GM13977 (cell line): ENCODE measurements at regions not wholly inside any gene's neighbourhood (a gene's known extent, or its start where the extent isn't known, plus 50 kb on each side); places are given as distances from the start of the nearest gene placed in this dataset.

Experiments used
- DNase-seq: peaks from one replicate; pipeline ENCODE4 v3.0.0; 2012; ENCODE audit warnings: low spot score
- CTCF ChIP-seq: IDR thresholded peaks from 2 replicates; pipeline ENCODE4 v1.5.1; 2012; ENCODE audit warnings: mild to moderate bottlenecking, control low read depth; ENCODE audit not compliant: insufficient read depth; ENCODE audit errors: extremely low read depth, missing control alignments
- in situ Hi-C: fragments of 300-500 bp; cut with MboI; formaldehyde crosslinking; loops from one replicate; pipeline ENCODE4 v1.12.0; 2022; ENCODE audit warnings: low sequenced_read_pairs, low pct_unique_long_range_greater_than_20kb, mixed read lengths, inconsistent platforms; ENCODE audit not compliant: unreplicated experiment

- in situ Hi-C loops, result no loop called here
- DNase-seq, result no peak
These were observed 499.4 kb downstream of the NAV3 start for GRCh38 chr12:78330131-78330530.

DNA sequence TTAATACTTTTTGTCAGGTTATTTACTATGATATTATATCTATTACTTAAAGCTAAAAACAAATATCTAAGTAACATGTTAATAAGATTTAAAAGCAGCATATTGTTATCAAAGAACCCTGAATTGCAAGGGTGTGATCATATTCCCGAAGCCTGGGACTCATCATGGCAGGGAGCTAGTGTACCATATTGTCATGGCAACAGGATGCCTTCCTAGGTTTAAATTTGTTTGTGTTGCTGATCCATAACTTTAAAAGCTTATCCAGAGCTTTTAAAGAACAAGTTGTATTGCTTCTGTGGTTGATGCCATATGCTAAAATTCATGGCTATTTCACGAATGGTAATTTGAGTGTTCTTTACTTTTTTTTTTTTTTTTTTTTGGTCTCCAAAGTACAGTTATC lies 500.5 kb downstream of the NAV3 start:
- no peak for TF ChIP-seq CTCF
- no peak for DNase-seq
- in situ Hi-C loops, result no loop called here

More at GRCh38 chr12:78330131-78330530, 499.4 kb downstream of the NAV3 start:
- TF ChIP-seq CTCF, result no peak

GRCh38 chr12:78331753-78332152 lies 501.1 kb downstream of the NAV3 start:
- no peak for TF ChIP-seq CTCF
- DNase-seq, result no peak
- in situ Hi-C loops, result no loop called here

DNA sequence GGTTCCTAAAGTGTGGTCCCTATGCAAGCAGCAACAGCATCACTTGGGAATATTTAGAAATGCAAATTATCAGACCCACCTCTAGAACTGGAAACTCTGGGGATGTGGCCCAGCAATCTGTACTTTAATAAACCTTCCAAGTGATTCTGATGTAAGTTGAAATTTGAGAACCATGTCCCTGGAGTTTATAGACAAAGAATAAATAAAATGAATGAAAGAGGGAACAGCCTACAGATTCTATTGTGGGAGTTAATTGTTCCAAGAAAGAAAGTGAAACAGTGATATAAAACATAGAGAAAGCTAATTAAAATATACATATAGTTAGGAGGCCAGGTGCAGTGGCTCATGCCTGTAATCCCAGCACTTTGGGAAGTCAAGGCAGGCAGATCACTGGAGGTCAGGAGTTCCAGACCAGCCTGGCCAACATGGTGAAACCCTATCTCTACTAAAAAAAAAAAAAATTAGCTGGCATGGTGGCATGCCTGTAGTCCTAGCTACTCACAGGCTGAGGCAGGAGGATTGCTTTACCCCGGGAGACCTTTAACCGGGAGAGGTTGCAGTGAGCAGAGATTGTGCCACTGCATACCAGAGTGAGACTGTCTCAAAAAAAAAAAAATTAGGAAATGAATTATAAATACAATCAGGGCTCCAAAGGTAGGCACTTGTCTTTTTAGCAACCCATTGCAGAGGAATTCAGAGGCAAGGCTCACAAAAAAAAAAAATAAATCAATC lies 507.5 kb downstream of the NAV3 start:
- DNase-seq, result no peak
- TF ChIP-seq CTCF, result no peak
- in situ Hi-C loops, result no loop called here

DNA sequence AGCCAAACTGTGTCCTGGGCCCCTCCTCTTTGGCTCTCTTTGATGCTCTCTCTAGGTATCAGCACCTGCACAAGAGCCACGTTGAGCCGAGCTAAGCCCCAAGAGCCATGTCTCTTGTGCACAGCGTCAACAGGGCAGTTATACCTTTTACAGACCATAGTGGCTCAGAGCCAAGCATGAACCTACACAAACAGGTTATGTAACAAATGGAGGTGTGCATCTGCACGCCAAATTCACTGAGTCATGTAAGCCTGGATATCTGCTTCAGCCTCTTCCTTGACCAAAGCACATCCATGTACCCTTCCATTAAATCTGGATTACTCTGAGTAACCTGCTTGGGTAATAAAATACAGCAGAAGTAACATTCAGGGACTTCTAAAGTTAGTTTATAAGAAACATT lies 509.7 kb downstream of the NAV3 start:
- DNase-seq, result no peak
- no peak for TF ChIP-seq CTCF
- in situ Hi-C loops, result no loop called here

GRCh38 chr12:78343657-78344056 lies 513.0 kb downstream of the NAV3 start:
- in situ Hi-C loops, result no loop called here
- TF ChIP-seq CTCF, result no peak
- no peak for DNase-seq
